GM12878 (cell line): ENCODE measurements at regions not wholly inside any gene's neighbourhood (a gene's known extent, or its start where the extent isn't known, plus 50 kb on each side); places are given as distances from the start of the nearest gene placed in this dataset.

Source experiments
- ATAC-seq: fragments of 200-7000 bp; cut with Tn5 transposase; 3 replicates; pipeline ENCODE4 v1.9.1; 2020; ENCODE audit warnings: mild to moderate bottlenecking, moderate library complexity
- BruUV-seq: library from RNA; stranded (reverse); fragments of 400-500 nt; replicated peaks from 2 replicates; lab custom pipeline; 2021; lab: Mats Ljungman, UMichigan
- CTCF ChIA-PET: fragments of 300-600 bp; sonication (Branson Sonifier 250); formaldehyde crosslinking; extraction: SDS; loops from one replicate; lab custom pipeline; 2021; ENCODE audit warnings: inconsistent platforms; lab: Yijun Ruan, JAX
- POLR2A ChIA-PET: fragments of 350-600 bp; formaldehyde crosslinking; extraction: SDS; loops from one replicate; lab custom pipeline; 2021; ENCODE audit warnings: inconsistent platforms; lab: Charles Lee
- RAD21 ChIA-PET: fragments of 300-600 bp; sonication (Branson Sonifier 250); formaldehyde crosslinking; loops from one replicate; lab custom pipeline; 2023; ENCODE audit warnings: antibody characterized with exemption; ENCODE audit not compliant: unreplicated experiment; lab: Charles Lee
- SMC1A ChIA-PET: fragments of 300-600 bp; sonication (Branson Sonifier 250); formaldehyde crosslinking; loops from one replicate; lab custom pipeline; 2023; ENCODE audit not compliant: unreplicated experiment, uncharacterized antibody; lab: Charles Lee
- DNase-seq: peaks from one replicate; pipeline ENCODE4 v3.0.0-alpha.2; 2011; ENCODE audit warnings: low read depth, low spot score
- FAIRE-seq: peaks from 3 replicates; lab custom pipeline; 2011; peaks lifted over from hg19 to GRCh38; lab: Jason Lieb, UNC
- H2AFZ ChIP-seq: 2 replicates; pipeline ENCODE4 v1.6.0; 2011; ENCODE audit warnings: low read depth, low read length, control low read depth; ENCODE audit not compliant: control insufficient read depth
- H3K27ac ChIP-seq: 2 replicates; pipeline ENCODE4 v1.5.1; 2011; ENCODE audit warnings: control low read depth; ENCODE audit not compliant: control insufficient read depth, insufficient read depth
- H3K27me3 ChIP-seq, 2 experiments: replicated peaks in 1 of 2; 2 replicates each; pipeline versions ENCODE4 v1.6.0 to v1.6.1; 2011; ENCODE audit warnings: low read length in 1 of 2; ENCODE audit not compliant: control insufficient read depth in 2 of 2, insufficient read depth in 2 of 2
- H3K36me3 ChIP-seq, 2 experiments: 2 replicates each; pipeline ENCODE4 v1.5.1; 2011; ENCODE audit warnings: low read length in 1 of 2; ENCODE audit not compliant: control insufficient read depth in 2 of 2, insufficient read depth in 2 of 2
- H3K4me1 ChIP-seq: 2 replicates; pipeline ENCODE4 v1.6.1; 2011; ENCODE audit warnings: mild to moderate bottlenecking, low read length, moderate library complexity, mixed read lengths; ENCODE audit not compliant: control insufficient read depth, insufficient read depth
- H3K4me2 ChIP-seq: 2 replicates; pipeline ENCODE4 v1.6.0; 2011; ENCODE audit warnings: control low read depth; ENCODE audit not compliant: control insufficient read depth, insufficient read depth
- H3K4me3 ChIP-seq: fragments of 200-600 bp; sonication (generic); 2 replicates; pipeline ENCODE4 v1.5.1; 2016
- H3K79me2 ChIP-seq: 2 replicates; pipeline ENCODE4 v1.6.0; 2011; ENCODE audit warnings: low read length; ENCODE audit not compliant: control insufficient read depth, insufficient read depth
- H3K9ac ChIP-seq: 2 replicates; pipeline ENCODE4 v1.8.0; 2011; ENCODE audit warnings: low read length, control low read depth, mixed read lengths; ENCODE audit not compliant: control insufficient read depth, insufficient read depth
- H3K9me3 ChIP-seq: replicated peaks from 3 replicates; pipeline ENCODE4 v1.5.1; 2011; ENCODE audit warnings: mild to moderate bottlenecking, low read length; ENCODE audit not compliant: control insufficient read depth, insufficient read depth
- H4K20me1 ChIP-seq: 2 replicates; pipeline ENCODE4 v1.6.0; 2011; ENCODE audit not compliant: control insufficient read depth, insufficient read depth
- CTCF ChIP-seq, 3 experiments: IDR thresholded peaks in 2 of 3; conservative IDR thresholded peaks in 1 of 3; 2 replicates each; pipeline ENCODE4 v1.5.1; 2011; ENCODE audit warnings: low read depth in 3 of 3, low read length in 3 of 3, mild to moderate bottlenecking in 3 of 3, control low read depth in 2 of 3, moderate library complexity in 2 of 3, inconsistent platforms in 1 of 3, mixed read lengths in 1 of 3; ENCODE audit not compliant: control insufficient read depth in 2 of 3, insufficient read depth in 1 of 3; ENCODE audit errors: extremely low read depth in 1 of 3
- SRF ChIP-seq, 2 experiments: IDR thresholded peaks; 2 replicates each; pipeline ENCODE4 v1.6.1; 2011; ENCODE audit warnings: low read depth in 2 of 2, low read length in 2 of 2, mild to moderate bottlenecking in 1 of 2, moderate library complexity in 1 of 2
- ZNF592 ChIP-seq: fragments of 450-650 bp; IDR thresholded peaks from 2 replicates; pipeline ENCODE4 v1.6.1; 2017; ENCODE audit warnings: mild to moderate bottlenecking, moderate library complexity
- ZNF687 ChIP-seq: fragments of 450-650 bp; IDR thresholded peaks from 2 replicates; pipeline ENCODE4 v1.6.1; 2017; ENCODE audit warnings: mild to moderate bottlenecking, moderate library complexity
- WGBS: methylation state at CpG from one replicate; pipeline ENCODE4 v1.1.6; 2016; ENCODE audit warnings: low lambda C conversion rate; ENCODE audit not compliant: insufficient replicate concordance, insufficient coverage; ENCODE audit errors: missing lambda C conversion rate; 5-methylcytosine and 5-hydroxymethylcytosine counted together
- in situ Hi-C: fragments of 300-500 bp; cut with MboI; formaldehyde crosslinking; loops from 9 replicates; pipeline ENCODE4 v1.14.3; 2018; ENCODE audit warnings: mixed read lengths
- intact Hi-C: fragments of 100-400 bp; cut with micrococcal nuclease; formaldehyde crosslinking; loops from one replicate; pipeline ENCODE4 v1.14.2; 2022; ENCODE audit not compliant: unreplicated experiment
- TF ChIP-seq, protein P1 (sequence below): IDR thresholded peaks from 2 replicates; pipeline ENCODE4 v1.6.1; 2012; ENCODE audit warnings: mild to moderate bottlenecking, low read depth, low read length
- TF ChIP-seq, protein P2 (sequence below): fragments of 450-650 bp; IDR thresholded peaks from 2 replicates; pipeline ENCODE4 v1.6.1; 2018; ENCODE audit warnings: borderline replicate concordance, mild to moderate bottlenecking; ENCODE audit not compliant: partially characterized antibody

DNA sequence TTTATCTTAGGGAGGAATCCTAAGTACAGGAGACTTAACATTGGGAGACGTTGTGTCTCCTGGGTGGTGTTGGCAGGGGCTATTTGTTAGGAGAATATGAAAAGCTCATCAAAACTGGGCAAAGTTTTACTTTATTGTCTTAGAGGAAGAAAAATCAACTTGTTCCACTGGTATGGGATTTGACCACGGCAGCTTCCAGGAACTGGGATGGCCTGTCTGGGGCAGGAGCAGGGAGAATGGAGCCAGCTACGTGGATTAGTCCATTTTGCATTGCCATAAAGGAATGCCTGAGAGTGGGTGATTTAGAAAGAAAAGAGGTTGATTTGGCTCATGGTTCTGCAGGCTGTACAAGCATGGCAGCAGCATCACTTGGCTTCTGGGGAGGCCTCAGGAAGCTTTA is 198.4 kb downstream of the ADAMTS15 start:
- H3K27ac ChIP-seq = no peak overlapping the region
- FAIRE-seq (no peak), DNase-seq (no peak)
- H3K9me3 ChIP-seq = no peaks in the 10 kb centered on the region
- H3K27me3 ChIP-seq = peaks cover 0 to 4% of the 10 kb centered on the region in 2 experiments; a peak in 2 of 4 replicates
- no peaks in the 10 kb centered on the region for H3K4me1 ChIP-seq
- no peak for TF ChIP-seq ZNF592
- TF ChIP-seq, protein P1, sequence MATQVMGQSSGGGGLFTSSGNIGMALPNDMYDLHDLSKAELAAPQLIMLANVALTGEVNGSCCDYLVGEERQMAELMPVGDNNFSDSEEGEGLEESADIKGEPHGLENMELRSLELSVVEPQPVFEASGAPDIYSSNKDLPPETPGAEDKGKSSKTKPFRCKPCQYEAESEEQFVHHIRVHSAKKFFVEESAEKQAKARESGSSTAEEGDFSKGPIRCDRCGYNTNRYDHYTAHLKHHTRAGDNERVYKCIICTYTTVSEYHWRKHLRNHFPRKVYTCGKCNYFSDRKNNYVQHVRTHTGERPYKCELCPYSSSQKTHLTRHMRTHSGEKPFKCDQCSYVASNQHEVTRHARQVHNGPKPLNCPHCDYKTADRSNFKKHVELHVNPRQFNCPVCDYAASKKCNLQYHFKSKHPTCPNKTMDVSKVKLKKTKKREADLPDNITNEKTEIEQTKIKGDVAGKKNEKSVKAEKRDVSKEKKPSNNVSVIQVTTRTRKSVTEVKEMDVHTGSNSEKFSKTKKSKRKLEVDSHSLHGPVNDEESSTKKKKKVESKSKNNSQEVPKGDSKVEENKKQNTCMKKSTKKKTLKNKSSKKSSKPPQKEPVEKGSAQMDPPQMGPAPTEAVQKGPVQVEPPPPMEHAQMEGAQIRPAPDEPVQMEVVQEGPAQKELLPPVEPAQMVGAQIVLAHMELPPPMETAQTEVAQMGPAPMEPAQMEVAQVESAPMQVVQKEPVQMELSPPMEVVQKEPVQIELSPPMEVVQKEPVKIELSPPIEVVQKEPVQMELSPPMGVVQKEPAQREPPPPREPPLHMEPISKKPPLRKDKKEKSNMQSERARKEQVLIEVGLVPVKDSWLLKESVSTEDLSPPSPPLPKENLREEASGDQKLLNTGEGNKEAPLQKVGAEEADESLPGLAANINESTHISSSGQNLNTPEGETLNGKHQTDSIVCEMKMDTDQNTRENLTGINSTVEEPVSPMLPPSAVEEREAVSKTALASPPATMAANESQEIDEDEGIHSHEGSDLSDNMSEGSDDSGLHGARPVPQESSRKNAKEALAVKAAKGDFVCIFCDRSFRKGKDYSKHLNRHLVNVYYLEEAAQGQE = no peak
- TF ChIP-seq, protein P2, sequence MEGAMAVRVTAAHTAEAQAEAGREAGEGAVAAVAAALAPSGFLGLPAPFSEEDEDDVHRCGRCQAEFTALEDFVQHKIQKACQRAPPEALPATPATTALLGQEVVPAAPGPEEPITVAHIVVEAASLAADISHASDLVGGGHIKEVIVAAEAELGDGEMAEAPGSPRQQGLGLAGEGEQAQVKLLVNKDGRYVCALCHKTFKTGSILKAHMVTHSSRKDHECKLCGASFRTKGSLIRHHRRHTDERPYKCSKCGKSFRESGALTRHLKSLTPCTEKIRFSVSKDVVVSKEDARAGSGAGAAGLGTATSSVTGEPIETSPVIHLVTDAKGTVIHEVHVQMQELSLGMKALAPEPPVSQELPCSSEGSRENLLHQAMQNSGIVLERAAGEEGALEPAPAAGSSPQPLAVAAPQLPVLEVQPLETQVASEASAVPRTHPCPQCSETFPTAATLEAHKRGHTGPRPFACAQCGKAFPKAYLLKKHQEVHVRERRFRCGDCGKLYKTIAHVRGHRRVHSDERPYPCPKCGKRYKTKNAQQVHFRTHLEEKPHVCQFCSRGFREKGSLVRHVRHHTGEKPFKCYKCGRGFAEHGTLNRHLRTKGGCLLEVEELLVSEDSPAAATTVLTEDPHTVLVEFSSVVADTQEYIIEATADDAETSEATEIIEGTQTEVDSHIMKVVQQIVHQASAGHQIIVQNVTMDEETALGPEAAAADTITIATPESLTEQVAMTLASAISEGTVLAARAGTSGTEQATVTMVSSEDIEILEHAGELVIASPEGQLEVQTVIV = no peak
- no peak for TF ChIP-seq SRF (IDR thresholded peaks at IDR 0.05; ENCODE audit: low read depth in 2 of 2, low read length in 2 of 2)
- no peak for TF ChIP-seq ZNF687
- no peak for TF ChIP-seq CTCF (IDR thresholded peaks at IDR 0.05 in 2 of 3, conservative IDR thresholded peaks at IDR 0.05 in 1 of 3; ENCODE audit: control insufficient read depth in 2 of 3, extremely low read depth in 1 of 3, insufficient read depth in 1 of 3, low read depth in 3 of 3, low read length in 3 of 3)
- TF ChIP-seq, all 136 proteins: peak for 0
- no peaks in the 10 kb centered on the region for H3K79me2 ChIP-seq
- ChIA-PET POLR2A (no interaction called here), RAD21 (no interaction called here), SMC1A (no interaction called here), CTCF (no interaction called here)
- intact Hi-C loops (no loop called here), in situ Hi-C loops (no loop called here)
- ATAC-seq = no peak
- H4K20me1 ChIP-seq = no peaks in the 10 kb centered on the region
- WGBS = 0% methylated on average over 3 of the region's 3 CpGs
- no peak overlapping the region for H3K4me2 ChIP-seq
- no peak overlapping the region for H3K4me3 ChIP-seq
- no TSS peak for BruUV-seq
- H2AFZ ChIP-seq = no peak overlapping the region
- H3K9ac ChIP-seq = no peak overlapping the region
- H3K36me3 ChIP-seq = no peaks in the 10 kb centered on the region
